ENCODE measurements at regions not wholly inside any gene's neighbourhood (a gene's known extent, or its start where the extent isn't known, plus 50 kb on each side); places are given as distances from the start of the nearest gene placed in this dataset.

DNA sequence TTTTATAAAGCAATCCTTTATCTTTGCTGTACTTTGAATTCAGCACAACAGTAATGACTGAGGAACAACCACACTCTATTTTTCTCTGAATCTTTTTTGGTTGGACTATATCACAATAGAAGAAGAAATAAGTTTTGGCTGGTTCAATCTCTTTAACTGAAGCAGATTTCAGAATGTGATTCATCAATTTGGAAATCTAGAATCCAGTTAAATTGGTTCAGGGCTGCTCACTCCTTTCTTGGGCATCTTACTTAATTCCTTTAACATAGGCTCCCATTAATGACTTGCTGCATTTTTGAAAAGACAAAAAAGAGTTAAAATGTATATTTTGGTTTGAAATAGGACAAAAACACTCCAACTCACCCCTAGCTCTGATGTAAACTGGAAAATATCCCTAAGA is 688.3 kb upstream of the NECTIN3 start:
- H3K27me3 ChIP-seq (ENCODE audit: control insufficient read depth, insufficient read depth, low read length) = no peaks in the 10 kb centered on the region
- H3K36me3 ChIP-seq (ENCODE audit: insufficient read depth, low read length) = no peaks in the 10 kb centered on the region
- H3K4me1 ChIP-seq (ENCODE audit: control insufficient read depth, insufficient read depth, low read length) = peaks cover 21% of the 10 kb centered on the region
- H3K9me3 ChIP-seq (replicated peaks; ENCODE audit: low read length) = no peaks in the 10 kb centered on the region
- H3K4me3 ChIP-seq (ENCODE audit: low read length) = no peak overlapping the region
- no peak overlapping the region for H3K9ac ChIP-seq (ENCODE audit: low read depth, low read length)
- no peak overlapping the region for H3K4me2 ChIP-seq (ENCODE audit: low read length)

- Histone ChIP-seq H3K4me2 (ENCODE audit: low read length) (no peak overlapping the region), H3K27me3 (ENCODE audit: control insufficient read depth, insufficient read depth, low read length) (no peaks in the 10 kb centered on the region), H3K4me1 (ENCODE audit: control insufficient read depth, insufficient read depth, low read length) (peaks cover 21% of the 10 kb centered on the region), H3K9me3 (replicated peaks; ENCODE audit: low read length) (no peaks in the 10 kb centered on the region), H3K4me3 (ENCODE audit: low read length) (no peak overlapping the region), H3K9ac (ENCODE audit: low read depth, low read length) (peak overlapping the region; percentile 9), H3K36me3 (ENCODE audit: insufficient read depth, low read length) (no peaks in the 10 kb centered on the region)
Measured at GRCh38 chr3:110384601-110385000, 687.0 kb upstream of the NECTIN3 start.

DNA sequence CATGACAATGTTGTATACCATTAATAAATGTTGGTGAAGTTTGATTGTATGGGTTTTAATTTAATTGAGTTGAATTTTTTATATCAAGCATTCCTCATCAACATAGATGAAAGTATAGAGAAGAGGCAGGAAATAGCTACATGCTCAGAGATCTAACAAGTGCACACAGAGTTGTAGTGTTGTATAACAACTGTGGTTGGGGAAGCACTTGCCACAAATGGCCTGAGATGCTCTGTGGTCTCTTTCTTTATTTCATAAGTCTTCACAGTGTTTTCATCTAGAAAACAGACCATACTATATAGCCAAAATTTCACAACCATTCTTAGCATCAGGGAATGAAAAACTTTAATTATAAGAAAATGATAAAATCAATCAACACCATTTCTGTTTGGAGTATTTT is 682.6 kb upstream of the NECTIN3 start:
- no peaks in the 10 kb centered on the region for H3K9me3 ChIP-seq (replicated peaks; ENCODE audit: low read length)
- no peak overlapping the region for H3K9ac ChIP-seq (ENCODE audit: low read depth, low read length)
- H3K4me3 ChIP-seq (ENCODE audit: low read length) = no peak overlapping the region
- no peaks in the 10 kb centered on the region for H3K27me3 ChIP-seq (ENCODE audit: control insufficient read depth, insufficient read depth, low read length)
- H3K36me3 ChIP-seq (ENCODE audit: insufficient read depth, low read length) = no peaks in the 10 kb centered on the region
- peaks cover 18% of the 10 kb centered on the region for H3K4me1 ChIP-seq (ENCODE audit: control insufficient read depth, insufficient read depth, low read length)
- no peak overlapping the region for H3K4me2 ChIP-seq (ENCODE audit: low read length)

GRCh38 chr3:110390372-110390771 is 681.2 kb upstream of the NECTIN3 start:
- Histone ChIP-seq H3K4me3 (ENCODE audit: low read length) (no peak overlapping the region), H3K9ac (ENCODE audit: low read depth, low read length) (no peak overlapping the region), H3K4me1 (ENCODE audit: control insufficient read depth, insufficient read depth, low read length) (peaks cover 6% of the 10 kb centered on the region), H3K36me3 (ENCODE audit: insufficient read depth, low read length) (no peaks in the 10 kb centered on the region), H3K4me2 (ENCODE audit: low read length) (no peak overlapping the region), H3K27me3 (ENCODE audit: control insufficient read depth, insufficient read depth, low read length) (no peaks in the 10 kb centered on the region), H3K9me3 (replicated peaks; ENCODE audit: low read length) (no peaks in the 10 kb centered on the region)

- Histone ChIP-seq H3K27me3 (ENCODE audit: control insufficient read depth, insufficient read depth, low read length) (no peaks in the 10 kb centered on the region), H3K4me1 (ENCODE audit: control insufficient read depth, insufficient read depth, low read length) (peaks cover 6% of the 10 kb centered on the region), H3K4me3 (ENCODE audit: low read length) (no peak overlapping the region), H3K4me2 (ENCODE audit: low read length) (no peak overlapping the region), H3K36me3 (ENCODE audit: insufficient read depth, low read length) (no peaks in the 10 kb centered on the region), H3K9ac (ENCODE audit: low read depth, low read length) (no peak overlapping the region), H3K9me3 (replicated peaks; ENCODE audit: low read length) (no peaks in the 10 kb centered on the region)
Measured at GRCh38 chr3:110391042-110391441, 680.6 kb upstream of the NECTIN3 start.

- H3K4me1 ChIP-seq (ENCODE audit: control insufficient read depth, insufficient read depth, low read length) = peaks cover 6% of the 10 kb centered on the region
- no peak overlapping the region for H3K4me3 ChIP-seq (ENCODE audit: low read length)
- no peaks in the 10 kb centered on the region for H3K27me3 ChIP-seq (ENCODE audit: control insufficient read depth, insufficient read depth, low read length)
- no peak overlapping the region for H3K4me2 ChIP-seq (ENCODE audit: low read length)
- H3K9ac ChIP-seq (ENCODE audit: low read depth, low read length) = no peak overlapping the region
- H3K36me3 ChIP-seq (ENCODE audit: insufficient read depth, low read length) = no peaks in the 10 kb centered on the region
- H3K9me3 ChIP-seq (replicated peaks; ENCODE audit: low read length) = no peaks in the 10 kb centered on the region
Measured at GRCh38 chr3:110391640-110392395, 679.8 kb upstream of the NECTIN3 start.

DNA sequence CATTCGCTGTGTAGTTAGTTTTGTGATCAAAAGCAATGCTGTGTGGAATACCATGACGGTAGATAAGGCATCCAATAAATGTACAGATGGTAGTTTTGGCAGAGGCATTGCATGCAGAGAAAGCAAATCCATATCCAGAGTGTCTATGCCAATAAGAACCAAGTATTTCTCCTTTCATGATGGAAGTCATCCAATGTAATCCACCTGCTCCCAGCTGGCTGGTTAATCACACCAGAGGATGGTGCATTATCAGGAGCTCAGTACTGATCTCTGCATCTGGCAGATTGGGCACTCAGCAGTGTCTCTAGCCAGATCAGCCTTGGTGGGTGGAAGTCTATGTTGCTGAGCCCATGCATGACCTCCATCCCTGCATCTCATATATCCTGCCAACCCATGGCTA is 677.7 kb upstream of the NECTIN3 start:
- H3K4me1 ChIP-seq (ENCODE audit: control insufficient read depth, insufficient read depth, low read length) = peaks cover 6% of the 10 kb centered on the region
- H3K36me3 ChIP-seq (ENCODE audit: insufficient read depth, low read length) = no peaks in the 10 kb centered on the region
- no peaks in the 10 kb centered on the region for H3K9me3 ChIP-seq (replicated peaks; ENCODE audit: low read length)
- no peak overlapping the region for H3K9ac ChIP-seq (ENCODE audit: low read depth, low read length)
- no peak overlapping the region for H3K4me2 ChIP-seq (ENCODE audit: low read length)
- H3K4me3 ChIP-seq (ENCODE audit: low read length) = no peak overlapping the region
- H3K27me3 ChIP-seq (ENCODE audit: control insufficient read depth, insufficient read depth, low read length) = no peaks in the 10 kb centered on the region

GRCh38 chr3:110397115-110397514 is 674.5 kb upstream of the NECTIN3 start:
- H3K9ac ChIP-seq (ENCODE audit: low read depth, low read length) = no peak overlapping the region
- no peak overlapping the region for H3K4me2 ChIP-seq (ENCODE audit: low read length)
- no peaks in the 10 kb centered on the region for H3K27me3 ChIP-seq (ENCODE audit: control insufficient read depth, insufficient read depth, low read length)
- peaks cover 2% of the 10 kb centered on the region for H3K4me1 ChIP-seq (ENCODE audit: control insufficient read depth, insufficient read depth, low read length)
- no peaks in the 10 kb centered on the region for H3K36me3 ChIP-seq (ENCODE audit: insufficient read depth, low read length)
- H3K9me3 ChIP-seq (replicated peaks; ENCODE audit: low read length) = no peaks in the 10 kb centered on the region
- no peak overlapping the region for H3K4me3 ChIP-seq (ENCODE audit: low read length)

DNA sequence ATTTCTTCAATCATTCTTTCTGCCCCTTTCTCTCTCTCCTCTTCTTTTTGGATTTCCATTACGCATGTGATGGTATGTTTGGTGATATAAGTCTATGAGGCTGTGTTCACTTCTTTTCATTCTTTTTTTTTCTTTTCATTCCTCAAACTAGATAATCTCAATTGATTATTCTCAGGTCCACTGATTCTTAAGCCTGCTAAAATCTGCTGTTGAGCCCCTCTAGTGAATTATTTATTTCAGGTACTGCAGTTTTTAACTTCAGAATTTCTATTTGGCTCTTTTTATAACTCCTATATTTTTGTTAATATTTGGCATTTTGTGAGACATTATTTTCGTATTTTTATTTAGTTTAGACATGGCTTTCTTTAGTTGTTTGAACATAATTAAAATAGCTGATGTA is 671.3 kb upstream of the NECTIN3 start:
- Histone ChIP-seq H3K4me2 (ENCODE audit: low read length) (no peak overlapping the region), H3K4me1 (ENCODE audit: control insufficient read depth, insufficient read depth, low read length) (no peaks in the 10 kb centered on the region), H3K4me3 (ENCODE audit: low read length) (no peak overlapping the region), H3K36me3 (ENCODE audit: insufficient read depth, low read length) (no peaks in the 10 kb centered on the region), H3K27me3 (ENCODE audit: control insufficient read depth, insufficient read depth, low read length) (no peaks in the 10 kb centered on the region), H3K9me3 (replicated peaks; ENCODE audit: low read length) (no peaks in the 10 kb centered on the region), H3K9ac (ENCODE audit: low read depth, low read length) (no peak overlapping the region)

DNA sequence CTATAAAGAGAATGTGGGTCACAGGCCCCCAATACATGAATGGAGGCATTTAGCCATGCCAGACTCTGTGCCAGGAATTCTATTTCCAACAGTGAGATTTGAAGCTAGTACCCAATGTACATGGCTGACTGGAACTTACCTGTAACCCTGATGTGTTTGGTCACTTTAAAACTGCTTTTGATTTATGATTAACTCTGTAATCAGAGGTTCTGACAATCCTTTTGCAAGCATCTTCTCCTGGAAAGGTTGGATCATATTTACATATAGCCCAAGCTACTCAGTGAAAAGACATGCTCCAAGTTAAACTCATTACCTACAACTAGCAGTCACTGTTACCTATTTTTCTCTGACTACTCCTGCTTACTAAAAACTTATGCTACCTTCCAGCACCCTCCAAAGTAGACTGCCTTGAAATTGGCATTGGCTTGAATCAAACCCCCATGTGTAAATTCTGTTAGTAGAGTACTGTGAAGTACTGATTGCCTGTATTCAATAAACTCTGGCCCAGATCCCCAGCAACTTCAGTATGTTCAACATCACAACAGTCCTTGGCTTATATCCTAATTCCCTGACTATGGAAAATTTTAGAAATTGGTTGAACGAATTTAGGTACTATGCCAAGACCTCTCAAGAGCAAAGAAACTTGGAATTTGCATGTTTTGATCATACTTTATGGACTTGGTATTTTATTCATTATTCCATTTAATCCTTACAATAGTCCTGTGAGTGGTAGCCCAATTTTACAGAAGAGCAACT is 665.6 kb upstream of the NECTIN3 start:
- no peaks in the 10 kb centered on the region for H3K9me3 ChIP-seq (replicated peaks; ENCODE audit: low read length)
- no peak overlapping the region for H3K9ac ChIP-seq (ENCODE audit: low read depth, low read length)
- no peak overlapping the region for H3K4me3 ChIP-seq (ENCODE audit: low read length)
- no peak overlapping the region for H3K4me2 ChIP-seq (ENCODE audit: low read length)
- no peaks in the 10 kb centered on the region for H3K27me3 ChIP-seq (ENCODE audit: control insufficient read depth, insufficient read depth, low read length)
- H3K36me3 ChIP-seq (ENCODE audit: insufficient read depth, low read length) = no peaks in the 10 kb centered on the region
- H3K4me1 ChIP-seq (ENCODE audit: control insufficient read depth, insufficient read depth, low read length) = no peaks in the 10 kb centered on the region

GRCh38 chr3:110413266-110413665 is 658.4 kb upstream of the NECTIN3 start:
- H3K9ac ChIP-seq (ENCODE audit: low read depth, low read length) = peak overlapping the region; percentile 72
- no peaks in the 10 kb centered on the region for H3K27me3 ChIP-seq (ENCODE audit: control insufficient read depth, insufficient read depth, low read length)
- H3K4me2 ChIP-seq (ENCODE audit: low read length) = peak overlapping the region; percentile 43
- H3K4me1 ChIP-seq (ENCODE audit: control insufficient read depth, insufficient read depth, low read length) = peaks cover 30% of the 10 kb centered on the region
- no peaks in the 10 kb centered on the region for H3K36me3 ChIP-seq (ENCODE audit: insufficient read depth, low read length)
- no peaks in the 10 kb centered on the region for H3K9me3 ChIP-seq (replicated peaks; ENCODE audit: low read length)
- no peak overlapping the region for H3K4me3 ChIP-seq (ENCODE audit: low read length)
